ENCODE measurements at regions not wholly inside any gene's neighbourhood (a gene's known extent, or its start where the extent isn't known, plus 50 kb on each side); places are given as distances from the start of the nearest gene placed in this dataset.

GRCh38 chr7:126368-126767 is 66.0 kb upstream of the FAM20C start:
- TF ChIP-seq USF1 (IDR thresholded peaks at IDR 0.05): no peak
- no peak for TF ChIP-seq TCF12 (IDR thresholded peaks at IDR 0.05; ENCODE audit: low read depth)
- no peak for TF ChIP-seq CREB1 (IDR thresholded peaks at IDR 0.05; ENCODE audit: low read depth)
- TF ChIP-seq EP300 (IDR thresholded peaks at IDR 0.05; ENCODE audit: borderline replicate concordance): no peak
- TF ChIP-seq YY1 (IDR thresholded peaks at IDR 0.05; ENCODE audit: low read depth): no peak

- no peak for TF ChIP-seq CREB1 (IDR thresholded peaks at IDR 0.05; ENCODE audit: low read depth)
- no peak for TF ChIP-seq USF1 (IDR thresholded peaks at IDR 0.05)
- TF ChIP-seq MAX (IDR thresholded peaks at IDR 0.05): no peak
- TF ChIP-seq NFIC (IDR thresholded peaks at IDR 0.05): no peak
- no peak for TF ChIP-seq YY1 (IDR thresholded peaks at IDR 0.05; ENCODE audit: low read depth)
- no peak for TF ChIP-seq EP300 (IDR thresholded peaks at IDR 0.05; ENCODE audit: borderline replicate concordance)
- no peak for TF ChIP-seq RAD21 (IDR thresholded peaks at IDR 0.05; ENCODE audit: low read depth)
- no peak for TF ChIP-seq TEAD4 (IDR thresholded peaks at IDR 0.05)
- no peak for TF ChIP-seq ZBTB7A (IDR thresholded peaks at IDR 0.05; ENCODE audit: low read depth)
- no peak for TF ChIP-seq FOXM1 (IDR thresholded peaks at IDR 0.05; ENCODE audit: borderline replicate concordance, low read depth)
- no peak for TF ChIP-seq EGR1 (IDR thresholded peaks at IDR 0.05)
- no peak for TF ChIP-seq TAF1 (IDR thresholded peaks at IDR 0.05; ENCODE audit: low read depth)
Observed at GRCh38 chr7:127064-127598, 65.2 kb upstream of the FAM20C start.

- TF ChIP-seq TEAD4 (IDR thresholded peaks at IDR 0.05) (no peak), YY1 (IDR thresholded peaks at IDR 0.05; ENCODE audit: low read depth) (no peak), ZBTB7A (IDR thresholded peaks at IDR 0.05; ENCODE audit: low read depth) (no peak), TCF12 (IDR thresholded peaks at IDR 0.05; ENCODE audit: low read depth) (no peak), CREB1 (IDR thresholded peaks at IDR 0.05; ENCODE audit: low read depth) (no peak), RAD21 (IDR thresholded peaks at IDR 0.05; ENCODE audit: low read depth) (no peak), EGR1 (IDR thresholded peaks at IDR 0.05) (no peak), REST (IDR thresholded peaks at IDR 0.05; ENCODE audit: low read depth) (no peak), EP300 (IDR thresholded peaks at IDR 0.05; ENCODE audit: borderline replicate concordance) (no peak)
Observed at GRCh38 chr7:128171-129080, 63.9 kb upstream of the FAM20C start.

- no peak for TF ChIP-seq FOXM1 (IDR thresholded peaks at IDR 0.05; ENCODE audit: borderline replicate concordance, low read depth)
- TF ChIP-seq NFIC (IDR thresholded peaks at IDR 0.05): no peak
- no peak for TF ChIP-seq TCF12 (IDR thresholded peaks at IDR 0.05; ENCODE audit: low read depth)
- TF ChIP-seq MAX (IDR thresholded peaks at IDR 0.05): no peak
- no peak for TF ChIP-seq RAD21 (IDR thresholded peaks at IDR 0.05; ENCODE audit: low read depth)
- TF ChIP-seq USF1 (IDR thresholded peaks at IDR 0.05): no peak
- TF ChIP-seq CEBPB (IDR thresholded peaks at IDR 0.05): no peak
Observed at GRCh38 chr7:129366-130221, 62.8 kb upstream of the FAM20C start.

GRCh38 chr7:130222-130572 is 62.2 kb upstream of the FAM20C start:
- TF ChIP-seq MAX (IDR thresholded peaks at IDR 0.05): no peak
- no peak for TF ChIP-seq CEBPB (IDR thresholded peaks at IDR 0.05)
- TF ChIP-seq CREB1 (IDR thresholded peaks at IDR 0.05; ENCODE audit: low read depth): no peak
- no peak for TF ChIP-seq USF1 (IDR thresholded peaks at IDR 0.05)
- no peak for TF ChIP-seq REST (IDR thresholded peaks at IDR 0.05; ENCODE audit: low read depth)
- no peak for TF ChIP-seq EGR1 (IDR thresholded peaks at IDR 0.05)
- no peak for TF ChIP-seq NFIC (IDR thresholded peaks at IDR 0.05)
- TF ChIP-seq TEAD4 (IDR thresholded peaks at IDR 0.05): no peak
- TF ChIP-seq EP300 (IDR thresholded peaks at IDR 0.05; ENCODE audit: borderline replicate concordance): no peak
- TF ChIP-seq RAD21 (IDR thresholded peaks at IDR 0.05; ENCODE audit: low read depth): no peak
- TF ChIP-seq TAF1 (IDR thresholded peaks at IDR 0.05; ENCODE audit: low read depth): no peak
- no peak for TF ChIP-seq TCF12 (IDR thresholded peaks at IDR 0.05; ENCODE audit: low read depth)
- TF ChIP-seq YY1 (IDR thresholded peaks at IDR 0.05; ENCODE audit: low read depth): no peak
- no peak for TF ChIP-seq FOXM1 (IDR thresholded peaks at IDR 0.05; ENCODE audit: borderline replicate concordance, low read depth)
- TF ChIP-seq ZBTB7A (IDR thresholded peaks at IDR 0.05; ENCODE audit: low read depth): no peak
